ENCODE measurements at regions not wholly inside any gene's neighbourhood (a gene's known extent, or its start where the extent isn't known, plus 50 kb on each side); places are given as distances from the start of the nearest gene placed in this dataset.

- H3K36me3 ChIP-seq: no peaks in the 10 kb centered on the region
- DNase-seq (ENCODE audit: low read depth in 1 of 2, low spot score in 1 of 2): no peak
- no peak overlapping the region for H3K27ac ChIP-seq
- H3K4me1 ChIP-seq (ENCODE audit: low read depth): peaks cover 7% of the 10 kb centered on the region
- no peaks in the 10 kb centered on the region for H3K27me3 ChIP-seq
- no peaks in the 10 kb centered on the region for H3K9me3 ChIP-seq (ENCODE audit: low read depth)
- no peak overlapping the region for H3K4me3 ChIP-seq
- no peak for TF ChIP-seq CTCF (IDR thresholded peaks at IDR 0.05; ENCODE audit: low read depth, low read length)
These were observed 321.7 kb downstream of the C16orf95 start for GRCh38 chr16:86995456-86995855.

GRCh38 chr16:86996081-86996480, 321.1 kb downstream of the C16orf95 start:
- no peaks in the 10 kb centered on the region for H3K27me3 ChIP-seq
- no peak for DNase-seq (ENCODE audit: low read depth in 1 of 2, low spot score in 1 of 2)
- no peaks in the 10 kb centered on the region for H3K36me3 ChIP-seq
- H3K27ac ChIP-seq: no peak overlapping the region
- H3K4me1 ChIP-seq (ENCODE audit: low read depth): peaks cover 7% of the 10 kb centered on the region
- no peak overlapping the region for H3K4me3 ChIP-seq
- no peaks in the 10 kb centered on the region for H3K9me3 ChIP-seq (ENCODE audit: low read depth)
- TF ChIP-seq CTCF (IDR thresholded peaks at IDR 0.05; ENCODE audit: low read depth, low read length): no peak

- Histone ChIP-seq H3K4me3 (no peak overlapping the region), H3K27me3 (no peaks in the 10 kb centered on the region), H3K27ac (no peak overlapping the region), H3K9me3 (ENCODE audit: low read depth) (no peaks in the 10 kb centered on the region), H3K4me1 (ENCODE audit: low read depth) (peaks cover 7% of the 10 kb centered on the region), H3K36me3 (no peaks in the 10 kb centered on the region)
- TF ChIP-seq CTCF (IDR thresholded peaks at IDR 0.05; ENCODE audit: low read depth, low read length): no peak
- DNase-seq (ENCODE audit: low read depth in 1 of 2, low spot score in 1 of 2): no peak
These were observed 320.1 kb downstream of the C16orf95 start for GRCh38 chr16:86997058-86997457.

GRCh38 chr16:86998196-86999001, 318.8 kb downstream of the C16orf95 start:
- no peaks in the 10 kb centered on the region for H3K36me3 ChIP-seq
- H3K9me3 ChIP-seq (ENCODE audit: low read depth): no peaks in the 10 kb centered on the region
- peaks cover 7% of the 10 kb centered on the region for H3K4me1 ChIP-seq (ENCODE audit: low read depth)
- TF ChIP-seq CTCF (IDR thresholded peaks at IDR 0.05; ENCODE audit: low read depth, low read length): no peak
- no peak overlapping the region for H3K4me3 ChIP-seq
- no peaks in the 10 kb centered on the region for H3K27me3 ChIP-seq
- DNase-seq (ENCODE audit: low read depth in 1 of 2, low spot score in 1 of 2): no peak
- H3K27ac ChIP-seq: no peak overlapping the region

GRCh38 chr16:87000001-87000400, 317.2 kb downstream of the C16orf95 start:
- no peaks in the 10 kb centered on the region for H3K36me3 ChIP-seq
- H3K27me3 ChIP-seq: no peaks in the 10 kb centered on the region
- H3K27ac ChIP-seq: no peak overlapping the region
- H3K4me3 ChIP-seq: no peak overlapping the region
- DNase-seq (ENCODE audit: low read depth in 1 of 2, low spot score in 1 of 2): no peak
- H3K9me3 ChIP-seq (ENCODE audit: low read depth): no peaks in the 10 kb centered on the region
- TF ChIP-seq CTCF (IDR thresholded peaks at IDR 0.05; ENCODE audit: low read depth, low read length): no peak
- peaks cover 3% of the 10 kb centered on the region for H3K4me1 ChIP-seq (ENCODE audit: low read depth)

All from cardiac muscle cell (in vitro differentiated cells and primary cell).